Osteoblast (primary cell): ENCODE measurements at regions not wholly inside any gene's neighbourhood (a gene's known extent, or its start where the extent isn't known, plus 50 kb on each side); places are given as distances from the start of the nearest gene placed in this dataset.

Source experiments
- DNase-seq: peaks from one replicate; pipeline ENCODE4 v3.0.0; 2011; ENCODE audit warnings: low spot score, mixed read lengths; ENCODE audit not compliant: insufficient read length; ENCODE audit errors: missing footprints
- H2AFZ ChIP-seq: 2 replicates; pipeline ENCODE4 v1.6.0; 2011; ENCODE audit warnings: mild to moderate bottlenecking, low read length
- H3K27ac ChIP-seq: 2 replicates; pipeline ENCODE4 v1.5.1; 2011; ENCODE audit warnings: mild to moderate bottlenecking, low read depth, low read length, moderate library complexity
- H3K27me3 ChIP-seq: 2 replicates; pipeline ENCODE4 v1.6.0; 2012; ENCODE audit warnings: mild to moderate bottlenecking, control low read depth, inconsistent platforms, low read length, moderate library complexity; ENCODE audit not compliant: insufficient read depth
- H3K36me3 ChIP-seq: 2 replicates; pipeline ENCODE4 v1.5.1; 2011; ENCODE audit warnings: mild to moderate bottlenecking, low read length, control low read depth, moderate library complexity; ENCODE audit not compliant: insufficient read depth
- H3K4me1 ChIP-seq: 2 replicates; pipeline ENCODE4 v1.5.1; 2011; ENCODE audit warnings: mild to moderate bottlenecking, low read length, control low read depth, moderate library complexity; ENCODE audit not compliant: insufficient read depth
- H3K4me2 ChIP-seq: 2 replicates; pipeline ENCODE4 v1.6.0; 2011; ENCODE audit warnings: mild to moderate bottlenecking, low read length; ENCODE audit not compliant: insufficient read depth
- H3K4me3 ChIP-seq: fragments of 200-600 bp; sonication (generic); 3 replicates; pipeline ENCODE4 v1.5.1; 2012; ENCODE audit warnings: mild to moderate bottlenecking, low read length, inconsistent platforms; ENCODE audit not compliant: insufficient read depth
- H3K79me2 ChIP-seq: 2 replicates; pipeline ENCODE4 v1.6.0; 2012; ENCODE audit warnings: mild to moderate bottlenecking, low read length, control low read depth, inconsistent platforms; ENCODE audit not compliant: insufficient read depth
- H3K9me3 ChIP-seq: 2 replicates; pipeline ENCODE4 v1.5.1; 2011; ENCODE audit warnings: low read depth, low read length, control low read depth
- H4K20me1 ChIP-seq: 2 replicates; pipeline ENCODE4 v1.6.0; 2012; ENCODE audit warnings: mild to moderate bottlenecking, low read length, control low read depth; ENCODE audit not compliant: insufficient read depth
- CTCF ChIP-seq: IDR thresholded peaks from 2 replicates; pipeline ENCODE4 v1.5.1; 2011; ENCODE audit warnings: mild to moderate bottlenecking, low read depth, low read length, moderate library complexity; ENCODE audit errors: extremely low read depth

- Histone ChIP-seq H4K20me1 (no peaks in the 10 kb centered on the region), H3K27me3 (no peaks in the 10 kb centered on the region), H3K27ac (no peak overlapping the region), H3K4me3 (no peak overlapping the region), H2AFZ (no peak overlapping the region), H3K9me3 (no peaks in the 10 kb centered on the region), H3K36me3 (no peaks in the 10 kb centered on the region), H3K4me2 (no peak overlapping the region), H3K79me2 (no peaks in the 10 kb centered on the region), H3K4me1 (no peaks in the 10 kb centered on the region)
- TF ChIP-seq CTCF = no peak
- DNase-seq = no peak
Observed at GRCh38 chr6:115708850-115709249, 351.8 kb downstream of the FRK start.

GRCh38 chr6:115706981-115707380 lies 353.7 kb downstream of the FRK start:
- Histone ChIP-seq H2AFZ (no peak overlapping the region), H3K27me3 (no peaks in the 10 kb centered on the region), H3K4me3 (no peak overlapping the region), H3K9me3 (no peaks in the 10 kb centered on the region), H3K4me2 (no peak overlapping the region), H3K4me1 (no peaks in the 10 kb centered on the region), H3K79me2 (no peaks in the 10 kb centered on the region), H3K36me3 (no peaks in the 10 kb centered on the region), H3K27ac (no peak overlapping the region), H4K20me1 (no peaks in the 10 kb centered on the region)
- no peak for DNase-seq
- TF ChIP-seq CTCF = no peak

- Histone ChIP-seq H3K27me3 (no peaks in the 10 kb centered on the region), H3K79me2 (no peaks in the 10 kb centered on the region), H4K20me1 (no peaks in the 10 kb centered on the region), H2AFZ (no peak overlapping the region), H3K9me3 (no peaks in the 10 kb centered on the region), H3K4me3 (no peak overlapping the region), H3K36me3 (no peaks in the 10 kb centered on the region), H3K4me1 (no peaks in the 10 kb centered on the region), H3K4me2 (no peak overlapping the region), H3K27ac (no peak overlapping the region)
- no peak for TF ChIP-seq CTCF
- DNase-seq = no peak
Observed at GRCh38 chr6:115706324-115706723, 354.4 kb downstream of the FRK start.

GRCh38 chr6:115704028-115704427 lies 356.7 kb downstream of the FRK start:
- TF ChIP-seq CTCF = no peak
- no peak for DNase-seq
- no peaks in the 10 kb centered on the region for H3K9me3 ChIP-seq
- H2AFZ ChIP-seq = no peak overlapping the region
- no peak overlapping the region for H3K4me3 ChIP-seq
- H3K4me1 ChIP-seq = no peaks in the 10 kb centered on the region
- no peaks in the 10 kb centered on the region for H3K79me2 ChIP-seq
- H3K27me3 ChIP-seq = no peaks in the 10 kb centered on the region
- no peaks in the 10 kb centered on the region for H4K20me1 ChIP-seq
- no peak overlapping the region for H3K4me2 ChIP-seq
- no peak overlapping the region for H3K27ac ChIP-seq
- no peaks in the 10 kb centered on the region for H3K36me3 ChIP-seq
